Stimulated activated CD4-positive, alpha-beta T cell treated with anti-CD3 and anti-CD28 coated beads, TNF-alpha, amount 100 ng/mL, for 24 hours (primary cell): ENCODE measurements at regions not wholly inside any gene's neighbourhood (a gene's known extent, or its start where the extent isn't known, plus 50 kb on each side); places are given as distances from the start of the nearest gene placed in this dataset.
A peak's percentile ranks its signal among the peaks of the same experiment; 100 is the strongest.

Experiments
- DNase-seq, 3 experiments: peaks; one replicate each; pipeline ENCODE4 v3.0.0-alpha.2; 2020; ENCODE audit warnings: low read depth in 3 of 3

GRCh38 chr12:104858611-104859543 lies 99.2 kb downstream of the SLC41A2 start:
- DNase-seq, result no peak

GRCh38 chr12:104856531-104856930 lies 101.6 kb downstream of the SLC41A2 start:
- DNase-seq, result no peak

GRCh38 chr12:104855599-104855998 lies 102.5 kb downstream of the SLC41A2 start:
- DNase-seq, result no peak

- no peak for DNase-seq
Observed at GRCh38 chr12:104852896-104853295, 105.2 kb downstream of the SLC41A2 start.

- DNase-seq, result no peak
Observed at GRCh38 chr12:104852102-104852501, 106.0 kb downstream of the SLC41A2 start.

- no peak for DNase-seq
Observed at GRCh38 chr12:104850781-104851180, 107.3 kb downstream of the SLC41A2 start.

GRCh38 chr12:104846056-104846767 lies 111.9 kb downstream of the SLC41A2 start:
- no peak for DNase-seq

GRCh38 chr12:104844123-104844522 lies 114.0 kb downstream of the SLC41A2 start:
- DNase-seq, result no peak

GRCh38 chr12:104840262-104840661 lies 117.8 kb downstream of the SLC41A2 start:
- no peak for DNase-seq

GRCh38 chr12:104835317-104835716 lies 122.8 kb downstream of the SLC41A2 start:
- no peak for DNase-seq

- no peak for DNase-seq
Observed at GRCh38 chr12:104834607-104835006, 123.5 kb downstream of the SLC41A2 start.

GRCh38 chr12:104833756-104834155 lies 124.3 kb downstream of the SLC41A2 start:
- no peak for DNase-seq

GRCh38 chr12:104828015-104828414 lies 130.1 kb downstream of the SLC41A2 start:
- DNase-seq, result no peak

GRCh38 chr12:104827587-104827986 lies 130.5 kb downstream of the SLC41A2 start:
- peak in 1 of 3 experiments; percentile 2 for DNase-seq

- DNase-seq, result no peak
Observed at GRCh38 chr12:104825408-104825807, 132.7 kb downstream of the SLC41A2 start.

GRCh38 chr12:104823985-104824461 lies 134.1 kb downstream of the SLC41A2 start:
- DNase-seq, result no peak

GRCh38 chr12:104822941-104823340 lies 135.1 kb downstream of the SLC41A2 start:
- DNase-seq, result no peak

- no peak for DNase-seq
Observed at GRCh38 chr12:104816845-104817503, 141.1 kb downstream of the SLC41A2 start.

GRCh38 chr12:104815935-104816334 lies 142.2 kb downstream of the SLC41A2 start:
- DNase-seq, result no peak

GRCh38 chr12:104814944-104815343 lies 143.1 kb downstream of the SLC41A2 start:
- no peak for DNase-seq
